HG02981 (cell line): ENCODE measurements at regions not wholly inside any gene's neighbourhood (a gene's known extent, or its start where the extent isn't known, plus 50 kb on each side); places are given as distances from the start of the nearest gene placed in this dataset.
"Not testable (repeated sequence)": the region's sequence is repeated elsewhere in the genome, so short reads cannot be mapped to it uniquely, and the experiment has no call there.

Experiments
- ATAC-seq: cut with Tn5 transposase; IDR thresholded peaks from one replicate; pipeline ENCODE4 v1.9.1; 2021; ENCODE audit warnings: mild to moderate bottlenecking, moderate library complexity; ENCODE audit not compliant: unreplicated experiment

GRCh38 chr6:144667532-144668503 is 382.7 kb downstream of the UTRN start:
- ATAC-seq: no peak

- not testable (repeated sequence) for ATAC-seq
These were observed 385.1 kb downstream of the UTRN start for GRCh38 chr6:144670259-144670658.

- ATAC-seq: no peak
These were observed 388.7 kb downstream of the UTRN start for GRCh38 chr6:144673807-144674206.

- ATAC-seq: no peak
These were observed 390.2 kb downstream of the UTRN start for GRCh38 chr6:144675231-144675861.

- ATAC-seq: not testable (repeated sequence)
These were observed 391.2 kb downstream of the UTRN start for GRCh38 chr6:144676310-144676709.

GRCh38 chr6:144677263-144677662 is 392.1 kb downstream of the UTRN start:
- not testable (repeated sequence) for ATAC-seq

- ATAC-seq: no peak
These were observed 393.7 kb downstream of the UTRN start for GRCh38 chr6:144678844-144679243.

GRCh38 chr6:144681334-144681733 is 396.2 kb downstream of the UTRN start:
- ATAC-seq: no peak

GRCh38 chr6:144683216-144684070 is 398.3 kb downstream of the UTRN start:
- no peak for ATAC-seq

- no peak for ATAC-seq
These were observed 403.6 kb downstream of the UTRN start for GRCh38 chr6:144688713-144689112.

- ATAC-seq: no peak
These were observed 404.4 kb downstream of the UTRN start for GRCh38 chr6:144689503-144690040.

GRCh38 chr6:144690133-144690532 is 405.0 kb downstream of the UTRN start:
- no peak for ATAC-seq

- ATAC-seq: no peak
These were observed 405.5 kb downstream of the UTRN start for GRCh38 chr6:144690666-144691065.

GRCh38 chr6:144692050-144692449 is 406.9 kb downstream of the UTRN start:
- ATAC-seq: not testable (repeated sequence)

- no peak for ATAC-seq
These were observed 410.9 kb downstream of the UTRN start for GRCh38 chr6:144695858-144696533.

- ATAC-seq: no peak
These were observed 411.7 kb downstream of the UTRN start for GRCh38 chr6:144696610-144697368.

- no peak for ATAC-seq
These were observed 412.2 kb downstream of the UTRN start for GRCh38 chr6:144697369-144697760.

- ATAC-seq: no peak
These were observed 412.7 kb downstream of the UTRN start for GRCh38 chr6:144697801-144698200.

GRCh38 chr6:144702781-144703180 is 417.6 kb downstream of the UTRN start:
- no peak for ATAC-seq

- no peak for ATAC-seq
These were observed 425.1 kb downstream of the UTRN start for GRCh38 chr6:144710207-144710606.
